ENCODE measurements at regions not wholly inside any gene's neighbourhood (a gene's known extent, or its start where the extent isn't known, plus 50 kb on each side); places are given as distances from the start of the nearest gene placed in this dataset.
A peak's percentile ranks its signal among the peaks of the same experiment; 100 is the strongest.

DNA sequence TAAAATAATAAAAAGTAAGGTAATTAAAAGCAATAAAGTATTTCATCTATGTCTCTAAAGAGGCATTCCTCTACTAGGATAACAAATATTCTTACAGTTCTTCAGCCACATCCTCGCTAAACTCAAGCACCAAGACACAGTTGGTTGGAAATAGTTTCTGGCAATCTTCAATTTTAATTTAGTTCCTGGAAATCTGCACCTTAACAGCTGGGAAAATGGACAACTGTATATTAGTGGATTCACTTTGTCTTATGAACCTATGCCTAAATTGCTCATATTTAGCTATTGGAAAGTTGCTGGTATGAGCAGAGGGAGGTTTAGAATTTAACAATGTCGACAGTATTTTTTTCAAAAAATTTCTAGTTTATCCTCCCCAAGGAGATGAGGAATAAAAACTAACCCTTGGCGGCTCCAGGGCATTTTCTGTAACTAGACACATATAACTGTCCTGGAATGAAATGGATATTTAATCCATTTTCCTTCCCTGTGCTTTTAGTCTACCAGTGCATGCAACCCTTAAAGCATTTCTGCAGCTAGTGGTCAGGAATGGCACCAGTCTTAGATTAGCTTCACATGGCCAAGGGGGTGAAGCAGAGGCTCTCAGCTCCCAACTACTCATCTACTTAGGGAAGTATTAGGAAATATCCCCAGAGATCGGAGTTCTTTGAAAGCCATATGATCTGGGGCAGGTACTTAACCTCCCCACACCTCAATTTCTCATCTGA lies 290.0 kb upstream of the THBS1 start:
- no peak for DNase-seq

DNA sequence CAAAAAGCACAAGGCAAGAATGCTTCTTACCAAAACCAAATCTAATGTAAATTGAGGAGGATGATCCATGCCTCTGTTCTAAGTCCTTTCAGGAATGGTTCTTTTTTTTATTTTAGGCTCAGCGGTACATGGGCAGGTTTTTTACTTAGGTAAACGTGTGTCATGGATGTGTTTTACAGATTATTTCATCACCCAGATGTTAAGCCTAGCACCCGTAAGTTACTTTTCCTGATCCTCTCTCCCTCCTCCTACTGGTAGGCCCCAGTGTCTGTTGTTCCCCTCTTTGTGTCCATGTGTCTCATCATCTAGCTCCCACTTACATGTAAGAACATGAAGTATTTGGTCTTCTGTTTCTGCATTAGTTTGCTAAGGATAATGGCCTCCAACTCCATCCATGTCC lies 289.2 kb upstream of the THBS1 start:
- no peak for DNase-seq

DNA sequence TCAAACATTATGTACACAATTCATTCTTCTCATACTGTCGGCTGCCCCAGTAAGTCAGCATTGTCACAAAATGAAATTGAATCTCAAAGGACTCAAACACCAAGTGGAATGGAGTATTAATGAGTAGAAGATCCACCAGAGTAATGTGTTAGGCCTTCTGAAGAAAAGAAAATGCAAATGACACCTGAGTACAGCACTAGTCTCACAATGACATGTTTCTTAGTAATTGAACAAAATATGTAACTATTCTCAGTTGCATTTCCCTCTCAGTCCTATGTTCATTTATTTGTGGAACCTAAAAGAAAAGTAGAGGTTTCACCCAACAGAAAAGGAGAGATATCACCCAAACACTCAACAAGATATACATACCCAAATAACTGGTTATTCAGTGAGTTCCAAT lies 283.9 kb upstream of the THBS1 start:
- no peak for DNase-seq

DNA sequence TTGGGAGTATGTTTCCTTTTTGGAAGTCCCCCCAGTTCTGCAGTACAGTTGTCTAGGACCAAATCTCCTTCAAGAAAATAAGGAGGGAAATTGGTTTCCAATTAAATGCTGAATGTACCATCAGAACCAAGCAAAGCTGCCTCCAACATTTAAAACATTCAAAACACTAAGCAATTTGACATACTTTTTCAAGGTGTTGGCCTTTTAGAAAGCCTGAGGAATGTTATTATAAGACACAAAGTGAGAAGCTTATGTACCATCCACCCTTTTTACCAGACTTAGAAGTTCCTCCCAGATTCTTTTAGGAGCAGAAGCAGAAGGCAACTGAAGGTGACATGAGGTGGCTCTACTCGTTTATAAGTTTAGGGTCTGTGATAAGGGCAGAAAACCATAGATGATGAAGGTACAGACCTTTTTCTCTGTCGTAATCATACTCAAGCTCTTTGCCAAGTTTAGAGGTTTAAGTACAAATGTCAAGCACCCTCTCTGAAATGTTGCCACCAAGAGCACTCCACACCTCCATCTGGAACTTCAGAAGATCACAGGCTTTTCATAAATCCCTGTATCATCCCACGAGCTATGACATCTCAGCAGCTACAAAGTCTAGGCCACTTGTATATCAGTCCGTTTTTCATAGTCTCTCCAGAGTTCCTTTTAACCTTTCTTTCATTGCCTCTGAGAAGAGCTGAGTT lies 282.5 kb upstream of the THBS1 start:
- no peak for DNase-seq

DNA sequence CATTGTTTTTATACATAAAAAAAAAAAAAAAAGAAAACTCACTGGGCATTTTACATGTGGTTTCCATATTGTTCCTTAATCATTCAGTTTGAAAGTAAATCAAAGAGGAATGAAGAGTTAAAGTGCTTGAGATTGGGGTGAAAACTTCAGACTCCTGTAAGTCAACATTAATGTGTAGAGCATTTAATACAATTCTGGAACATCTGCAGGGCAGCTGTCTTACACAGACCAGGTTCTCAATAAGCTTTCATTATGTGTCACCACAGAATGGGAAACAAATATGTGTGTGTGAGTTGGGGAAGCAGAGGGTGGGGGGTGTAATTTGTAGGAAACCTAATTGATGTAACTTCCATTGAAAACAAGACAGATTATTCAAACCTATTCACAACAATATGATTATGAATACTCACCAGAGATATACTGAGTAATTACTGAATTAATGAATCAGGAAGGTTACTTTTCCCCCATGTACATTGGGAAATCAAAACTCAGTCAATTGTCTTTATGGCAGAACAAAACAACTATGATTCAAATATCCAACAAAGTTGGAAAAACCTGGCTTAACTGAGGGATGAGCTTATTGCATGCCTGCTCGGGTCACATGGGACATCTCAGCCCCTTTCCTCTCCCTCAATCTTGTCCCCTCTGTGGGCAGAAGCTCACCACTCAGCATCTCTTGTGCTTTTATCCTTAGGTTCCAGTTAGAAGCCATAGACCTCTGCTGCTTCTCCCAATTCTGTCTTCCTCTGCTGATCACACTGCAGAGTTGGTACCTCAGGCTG lies 281.2 kb upstream of the THBS1 start:
- DNase-seq = no peak

DNA sequence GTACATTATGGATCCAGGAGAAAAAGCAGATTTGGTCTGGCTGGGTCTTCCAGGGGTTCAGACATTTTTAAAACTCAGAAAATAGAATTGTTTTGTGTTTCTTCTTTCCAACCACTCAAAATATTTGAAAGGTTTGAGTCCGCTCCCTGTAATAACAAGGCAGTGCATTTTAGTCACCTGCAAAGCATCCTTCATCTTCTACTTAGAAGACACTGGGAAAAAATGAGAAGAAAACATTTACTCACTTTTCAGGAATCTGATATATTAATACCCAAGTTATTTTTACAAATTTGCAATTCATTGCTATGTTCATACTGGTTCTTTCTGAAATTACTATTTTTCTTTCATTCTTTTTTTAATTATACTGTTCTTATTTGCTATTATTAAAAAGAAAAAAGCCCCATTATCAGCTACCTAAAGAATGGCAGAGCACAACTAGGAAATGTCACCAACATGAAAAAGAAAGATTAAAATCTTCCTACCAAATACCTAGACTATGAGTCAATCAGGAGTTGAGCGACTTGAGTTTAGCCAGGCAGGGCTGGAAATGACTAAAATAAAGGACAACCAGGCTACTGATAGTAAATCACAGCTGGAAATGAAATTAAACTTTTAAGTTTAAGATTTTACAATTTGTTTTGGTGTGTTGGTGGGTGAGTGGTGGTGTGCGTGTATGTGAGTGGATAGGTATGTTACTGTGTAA lies 280.3 kb upstream of the THBS1 start:
- no peak for DNase-seq

DNA sequence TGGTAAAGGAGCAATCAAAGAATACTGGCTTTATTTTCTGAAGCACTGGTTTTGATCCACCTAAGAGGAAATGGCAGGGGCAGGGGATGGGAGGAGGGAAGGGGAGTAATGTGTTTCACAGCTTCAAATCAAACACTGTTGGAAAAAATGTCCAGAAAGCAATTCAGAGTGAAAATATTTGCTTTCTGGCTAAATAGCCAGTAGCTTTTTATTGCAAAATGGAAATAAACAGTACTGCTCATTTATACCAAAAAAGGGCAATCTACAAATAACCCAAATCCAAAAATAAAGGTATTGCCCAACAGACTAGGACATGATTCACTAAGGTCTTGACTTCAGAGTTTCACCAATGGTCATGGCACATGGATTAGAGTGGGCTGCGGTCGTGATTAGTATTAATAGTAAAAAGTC lies 279.3 kb upstream of the THBS1 start:
- DNase-seq = no peak

DNA sequence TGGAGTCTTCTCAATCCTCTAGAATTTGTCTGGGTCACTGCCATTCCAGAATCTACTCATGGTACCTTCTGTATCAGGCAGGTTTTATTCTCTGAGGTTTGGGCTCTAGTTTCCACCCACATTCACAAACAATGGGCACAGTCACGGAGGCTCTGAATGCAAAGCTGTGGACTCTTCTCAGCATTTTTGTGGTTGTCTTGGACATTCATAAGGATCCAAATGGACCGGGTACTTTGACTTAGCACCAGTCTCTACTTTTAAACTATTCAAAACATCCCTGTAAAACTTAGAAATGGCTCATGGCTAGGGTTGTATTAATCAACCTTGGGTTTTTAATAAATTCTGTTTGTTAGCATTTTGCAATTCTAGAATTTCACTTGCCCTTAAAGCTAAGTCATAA lies 277.9 kb upstream of the THBS1 start:
- no peak for DNase-seq

DNA sequence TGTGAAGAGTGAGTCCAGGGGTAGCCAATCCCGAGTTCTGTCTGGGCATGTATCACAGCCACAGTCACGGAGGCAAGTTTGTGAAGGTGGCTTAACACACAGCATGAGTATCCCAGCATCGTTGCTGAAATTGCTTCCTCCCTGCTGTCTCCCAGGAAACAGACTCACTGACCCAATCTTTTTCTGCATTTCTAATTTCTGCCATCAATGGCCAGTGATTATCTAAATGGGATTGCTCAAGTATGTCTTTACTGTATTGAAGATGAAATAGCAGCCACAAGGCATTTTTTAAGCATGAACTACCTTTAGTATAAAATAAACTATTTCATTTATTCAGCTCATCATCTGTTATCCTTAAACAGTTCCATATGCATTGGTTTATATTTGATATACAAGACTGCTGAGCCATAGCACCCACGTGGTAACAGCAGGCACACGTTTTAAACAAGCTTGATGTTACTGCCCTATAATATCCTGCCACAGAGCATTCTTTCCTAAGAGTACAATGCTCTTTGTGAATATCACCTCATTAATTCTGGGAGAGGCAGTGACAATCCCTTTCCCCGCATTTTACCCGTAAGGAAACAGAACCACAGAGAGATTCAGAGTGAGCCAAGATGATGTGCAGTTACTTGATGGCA lies 276.6 kb upstream of the THBS1 start:
- DNase-seq = peak in 5 of 58 donors; percentile 0 to 5 (median 2)

DNA sequence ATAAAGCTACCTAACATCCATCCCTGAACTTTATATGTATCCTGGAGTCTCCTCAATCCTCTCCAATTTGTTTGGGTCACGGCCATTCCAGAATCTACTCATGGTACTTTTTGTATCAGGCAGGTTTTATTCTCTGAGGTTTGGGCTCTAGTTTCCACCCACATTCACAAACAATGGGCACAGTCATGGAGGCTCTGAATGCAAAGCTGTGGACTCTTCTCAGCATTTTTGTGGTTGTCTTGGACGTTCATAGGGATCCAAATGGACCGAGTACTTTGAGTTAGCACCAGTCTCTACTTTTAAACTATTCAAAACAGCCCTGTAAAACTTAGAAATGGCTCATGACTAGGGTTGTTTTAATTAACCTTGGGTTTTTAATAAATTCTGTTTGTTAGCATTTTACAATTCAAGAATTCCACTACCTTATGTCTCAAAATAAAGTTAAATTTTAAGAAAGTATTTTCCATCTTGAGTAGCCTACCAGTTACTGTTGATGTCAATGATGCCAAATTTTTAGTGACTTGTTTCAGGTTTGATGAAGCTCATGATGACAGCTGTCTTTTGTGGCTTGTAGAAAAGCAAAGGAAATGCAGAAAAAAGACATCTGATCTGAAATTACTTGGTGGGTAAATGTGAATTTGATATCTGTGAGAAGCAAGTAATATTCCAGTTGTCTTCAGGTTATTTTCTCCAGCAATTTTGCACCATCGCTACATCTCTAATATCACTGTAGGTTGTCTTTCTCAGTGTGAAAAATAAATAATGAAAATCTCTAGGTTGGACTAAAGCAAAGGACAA lies 275.7 kb upstream of the THBS1 start:
- no peak for DNase-seq

DNA sequence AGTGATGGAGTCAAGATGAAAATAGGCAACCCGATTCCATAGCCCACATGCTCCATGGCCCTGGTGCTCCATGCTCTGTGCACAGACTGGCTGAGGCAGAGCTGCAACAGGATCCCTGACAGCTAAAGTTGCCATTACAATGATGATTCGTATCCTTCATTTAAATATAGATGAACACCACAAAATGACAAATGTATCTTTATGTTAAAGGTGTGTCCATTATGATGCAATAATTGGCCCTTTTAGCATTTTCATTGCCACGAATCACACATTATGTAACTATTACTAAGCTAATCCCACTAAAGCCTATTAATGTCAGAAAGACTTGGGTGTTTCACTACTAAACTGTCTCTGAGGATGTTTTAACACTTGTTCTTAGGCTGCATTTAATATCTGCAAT lies 270.2 kb upstream of the THBS1 start:
- DNase-seq = no peak

DNA sequence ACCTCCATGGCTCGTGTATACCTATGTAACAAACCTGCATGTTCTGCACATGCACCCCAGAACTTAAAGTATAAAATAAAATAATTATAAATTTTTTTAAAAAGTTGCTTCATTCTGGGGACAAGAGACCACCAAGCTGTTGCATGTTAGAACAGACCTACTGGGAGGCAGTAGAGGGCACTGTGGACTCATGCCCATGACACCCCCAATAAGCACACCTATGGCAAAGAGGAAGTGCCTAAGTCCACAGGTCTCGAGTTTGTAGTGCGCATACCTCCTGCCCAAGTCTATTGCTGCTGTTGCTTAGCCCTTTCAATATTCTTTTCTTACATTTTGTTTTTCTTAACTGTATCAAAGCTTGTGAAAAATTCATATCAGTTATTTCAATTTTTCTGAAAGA lies 267.9 kb upstream of the THBS1 start:
- no peak for DNase-seq

DNA sequence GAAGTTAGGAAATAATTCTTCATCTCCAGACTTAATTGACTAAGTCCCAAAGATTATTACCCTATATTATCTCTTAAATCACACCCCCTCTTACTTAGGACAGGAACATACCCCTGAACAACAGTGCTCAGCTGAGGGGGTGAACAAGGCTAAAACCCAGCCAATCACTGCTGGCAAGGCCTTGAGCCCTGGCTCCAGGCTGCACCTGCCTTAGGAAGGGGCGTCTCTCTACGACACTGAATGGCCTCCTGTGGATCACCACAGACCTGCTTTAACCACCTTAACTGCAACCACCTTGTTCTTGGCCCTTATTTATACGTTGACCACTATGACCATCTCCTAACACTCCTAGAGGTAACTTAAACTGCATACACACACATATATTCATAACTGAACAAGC lies 267.4 kb upstream of the THBS1 start:
- DNase-seq = no peak

DNA sequence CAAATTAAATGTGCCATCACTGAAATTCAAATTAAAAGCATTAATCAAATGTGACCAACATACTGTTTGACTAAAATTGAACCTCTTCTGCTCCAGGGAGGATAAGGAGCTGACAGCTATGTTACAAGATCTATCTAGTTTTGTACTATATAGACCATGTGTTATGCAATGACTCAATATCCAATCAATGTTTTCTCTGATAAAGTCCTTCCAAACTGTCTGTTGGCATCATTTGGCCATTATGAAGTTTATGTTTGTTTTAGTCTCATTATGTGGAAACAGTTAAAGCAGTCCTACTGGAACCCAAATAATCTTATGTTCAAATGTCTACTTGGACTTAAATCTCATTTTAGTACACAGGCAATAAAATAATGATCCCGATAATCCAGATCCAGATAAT lies 267.0 kb upstream of the THBS1 start:
- no peak for DNase-seq

DNA sequence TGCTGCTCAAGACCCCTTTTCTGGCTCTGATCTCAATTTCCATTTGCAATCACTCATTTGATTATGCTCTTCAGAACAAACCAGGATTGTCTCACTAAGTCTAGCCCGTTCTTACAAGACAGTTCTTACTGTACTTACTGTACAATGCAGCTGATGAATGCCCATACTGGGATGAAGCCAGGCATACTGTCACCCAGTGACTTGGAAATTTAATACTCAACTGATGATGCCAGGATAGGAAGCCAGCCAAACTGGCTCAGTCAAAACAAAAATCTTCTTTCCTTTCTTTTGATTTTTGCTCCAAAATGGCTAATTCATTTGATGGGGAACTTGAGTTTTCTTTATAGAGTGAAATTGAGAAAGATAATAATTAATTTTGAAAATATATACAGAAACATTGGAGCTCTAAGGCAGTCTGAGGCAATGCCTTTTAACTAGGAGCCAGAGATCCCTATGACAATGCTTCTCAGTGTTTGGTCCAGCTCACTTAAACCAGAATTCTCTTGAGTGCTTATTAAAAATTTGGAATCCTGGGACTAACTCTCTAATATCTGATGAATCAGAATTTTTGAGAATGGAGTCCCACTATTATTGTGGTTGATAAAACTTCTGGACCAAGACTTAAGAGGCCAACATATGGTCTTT lies 265.6 kb upstream of the THBS1 start:
- no peak for DNase-seq

DNA sequence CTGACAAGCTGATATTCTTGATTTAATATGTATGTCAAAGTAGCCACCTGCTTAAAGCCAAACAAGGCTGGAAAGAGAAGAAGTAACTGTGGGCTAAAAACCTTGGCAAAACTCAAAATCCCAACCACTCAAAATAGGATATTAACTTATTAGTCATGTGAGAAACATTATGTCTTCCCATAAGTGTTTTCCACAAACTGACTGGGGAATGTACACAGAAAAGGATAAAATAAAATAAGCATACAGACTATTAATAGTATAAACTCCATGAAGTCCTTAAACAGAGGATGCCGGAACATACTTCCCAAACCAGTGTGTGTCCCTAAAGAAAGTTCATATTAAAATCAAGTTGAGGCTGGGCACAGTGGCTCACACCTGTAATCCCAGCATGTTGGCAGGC lies 263.7 kb upstream of the THBS1 start:
- no peak for DNase-seq

DNA sequence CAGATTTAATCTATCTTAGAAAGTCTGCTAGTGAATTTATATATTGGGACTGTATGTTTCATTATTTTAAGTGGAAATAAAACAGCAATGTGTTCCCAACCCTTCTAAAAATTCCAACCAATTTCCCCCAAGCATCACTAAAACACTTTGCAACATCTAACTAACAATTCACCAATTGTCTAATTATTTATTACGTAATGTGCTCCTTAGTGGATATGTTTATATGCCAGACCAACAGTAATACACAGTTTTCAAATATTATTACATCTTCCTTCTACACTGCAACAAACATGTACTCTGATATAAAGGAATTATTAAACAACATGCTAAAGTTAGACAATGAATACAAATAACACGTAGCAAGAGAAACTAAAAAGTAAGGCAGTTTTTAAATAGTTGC lies 262.6 kb upstream of the THBS1 start:
- DNase-seq = no peak

DNA sequence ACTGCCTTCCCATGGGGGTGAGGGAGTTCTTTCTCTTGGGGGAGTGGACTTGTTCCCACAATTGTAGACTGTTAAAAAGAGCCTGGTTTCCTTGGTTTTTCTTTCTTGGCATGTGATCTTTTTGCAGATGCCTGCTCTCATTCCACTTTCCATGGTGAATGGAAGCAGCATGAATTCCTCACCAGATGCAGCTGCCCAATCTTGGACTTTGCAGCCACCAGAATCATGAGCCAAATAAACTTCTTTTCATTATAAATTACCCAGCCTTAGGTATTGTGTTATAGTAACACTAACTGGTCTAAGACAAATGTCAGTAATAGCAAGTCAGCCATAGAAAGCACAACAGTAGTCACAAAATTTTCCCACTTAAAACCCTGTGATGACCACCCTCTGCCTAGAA lies 260.5 kb upstream of the THBS1 start:
- no peak for DNase-seq

DNA sequence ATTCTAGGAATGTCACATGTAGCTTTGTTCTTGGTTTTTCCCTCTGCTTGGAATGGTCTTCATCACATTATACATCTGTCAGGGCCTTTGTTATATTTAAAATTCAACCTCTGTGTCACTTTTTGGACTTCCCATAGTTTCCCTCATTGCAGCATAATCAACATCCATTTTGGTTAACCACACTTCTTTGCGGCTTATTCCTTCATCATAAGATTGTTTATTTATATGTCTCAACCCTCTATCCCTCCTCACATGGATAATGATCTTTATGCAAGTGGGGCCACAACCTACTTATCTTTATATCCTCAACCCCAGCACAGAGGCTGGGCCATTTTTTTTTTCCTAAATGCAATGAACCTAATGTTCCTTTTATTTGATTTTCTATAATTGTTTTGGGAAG lies 260.0 kb upstream of the THBS1 start:
- no peak for DNase-seq

DNA sequence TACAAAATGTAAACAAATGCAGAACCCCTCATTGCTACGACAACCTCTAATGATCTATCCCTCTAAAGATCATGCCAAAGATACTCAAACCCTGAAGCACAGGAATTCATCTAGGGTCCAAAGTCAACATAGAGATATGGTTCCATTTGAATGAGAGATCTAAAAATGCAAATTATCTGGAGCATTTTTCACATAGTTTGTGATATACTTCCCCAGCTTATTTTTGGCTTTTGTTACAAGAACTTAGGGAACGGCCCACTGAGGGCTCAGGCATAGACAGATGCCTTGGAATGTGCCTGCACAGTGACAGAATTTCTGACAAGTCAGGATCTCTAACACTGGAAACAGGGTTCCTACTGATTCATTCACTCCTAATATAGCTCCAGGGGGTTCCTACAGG lies 258.9 kb upstream of the THBS1 start:
- no peak for DNase-seq

Data from anterior cingulate cortex (tissue), 58 donors.